HTR-8/SVneo (cell line): ENCODE measurements at regions not wholly inside any gene's neighbourhood (a gene's known extent, or its start where the extent isn't known, plus 50 kb on each side); places are given as distances from the start of the nearest gene placed in this dataset.
A peak's percentile ranks its signal among the peaks of the same experiment; 100 is the strongest.

Source experiments
- DNase-seq: peaks from one replicate; pipeline ENCODE4 v3.0.0; 2011; ENCODE audit warnings: low spot score, mixed read lengths; ENCODE audit not compliant: insufficient read length
- FAIRE-seq: peaks from 2 replicates; lab custom pipeline; 2011; peaks lifted over from hg19 to GRCh38; lab: Jason Lieb, UNC

GRCh38 chr1:116819081-116819480 is 64.9 kb downstream of the CD2 start:
- DNase-seq (no peak), FAIRE-seq (no peak)

- no peak for DNase-seq
- FAIRE-seq = no peak
Measured at GRCh38 chr1:116820369-116820768, 66.1 kb downstream of the CD2 start.

- FAIRE-seq (no peak), DNase-seq (no peak)
Measured at GRCh38 chr1:116821763-116822162, 67.5 kb downstream of the CD2 start.

- FAIRE-seq = no peak
- DNase-seq = no peak
Measured at GRCh38 chr1:116824631-116825206, 70.5 kb downstream of the CD2 start.

GRCh38 chr1:116825207-116825719 is 71.0 kb downstream of the CD2 start:
- DNase-seq (no peak), FAIRE-seq (no peak)

- no peak for FAIRE-seq
- no peak for DNase-seq
Measured at GRCh38 chr1:116825720-116826438, 71.6 kb downstream of the CD2 start.

GRCh38 chr1:116826818-116827606 is 72.8 kb downstream of the CD2 start:
- no peak for FAIRE-seq
- peak; percentile 28 for DNase-seq

GRCh38 chr1:116827607-116828105 is 73.4 kb downstream of the CD2 start:
- no peak for DNase-seq
- FAIRE-seq = no peak

GRCh38 chr1:116832308-116832931 is 77.3 kb upstream of the PTGFRN start:
- no peak for FAIRE-seq

GRCh38 chr1:116832932-116833578 is 76.7 kb upstream of the PTGFRN start:
- DNase-seq = no peak
- FAIRE-seq = no peak

More at GRCh38 chr1:116832308-116832931, 77.3 kb upstream of the PTGFRN start:
- DNase-seq = no peak

GRCh38 chr1:116833718-116834117 is 76.0 kb upstream of the PTGFRN start:
- DNase-seq = no peak
- FAIRE-seq = no peak

GRCh38 chr1:116834595-116834994 is 75.1 kb upstream of the PTGFRN start:
- DNase-seq = no peak
- no peak for FAIRE-seq

GRCh38 chr1:116835161-116835560 is 74.6 kb upstream of the PTGFRN start:
- no peak for DNase-seq
- no peak for FAIRE-seq

- FAIRE-seq = no peak
- no peak for DNase-seq
Measured at GRCh38 chr1:116836099-116836498, 73.6 kb upstream of the PTGFRN start.

GRCh38 chr1:116841569-116842344 is 68.0 kb upstream of the PTGFRN start:
- FAIRE-seq = no peak

GRCh38 chr1:116842654-116843053 is 67.1 kb upstream of the PTGFRN start:
- no peak for DNase-seq
- no peak for FAIRE-seq

More at GRCh38 chr1:116841569-116842344, 68.0 kb upstream of the PTGFRN start:
- DNase-seq = no peak

- FAIRE-seq (no peak), DNase-seq (no peak)
Measured at GRCh38 chr1:116844775-116845174, 64.9 kb upstream of the PTGFRN start.

GRCh38 chr1:116847190-116847589 is 62.5 kb upstream of the PTGFRN start:
- FAIRE-seq = no peak

More at GRCh38 chr1:116847190-116847589, 62.5 kb upstream of the PTGFRN start:
- DNase-seq = no peak
